HCT116 (cell line): ENCODE measurements at regions not wholly inside any gene's neighbourhood (a gene's known extent, or its start where the extent isn't known, plus 50 kb on each side); places are given as distances from the start of the nearest gene placed in this dataset.

Experiments
- ATAC-seq: fragments of 200-7000 bp; cut with Tn5 transposase; 2 replicates; pipeline ENCODE4 v1.9.1; 2020; ENCODE audit warnings: mild to moderate bottlenecking, moderate library complexity
- BruUV-seq: library from RNA; stranded (reverse); fragments of 400-500 nt; replicated peaks from 2 replicates; lab custom pipeline; 2021; lab: Mats Ljungman, UMichigan
- CTCF ChIA-PET: fragments of 300-600 bp; sonication (Branson Sonifier 250); formaldehyde crosslinking; loops from one replicate; lab custom pipeline; 2021; ENCODE audit warnings: antibody characterized with exemption; lab: Charles Lee
- POLR2A ChIA-PET: fragments of 300-600, 350-600 bp; sonication (Branson Sonifier 250); formaldehyde crosslinking; loops from one replicate; lab custom pipeline; 2021; ENCODE audit warnings: antibody characterized with exemption; lab: Charles Lee
- RAD21 ChIA-PET, 2 experiments: fragments of 300-600 bp; sonication (Branson Sonifier 250); formaldehyde crosslinking; loops; one replicate each; lab custom pipeline; 2023; ENCODE audit warnings: low total read pairs in 2 of 2; ENCODE audit not compliant: uncharacterized antibody in 2 of 2, unreplicated experiment in 2 of 2, low non-redundant PET in 1 of 2; lab: Charles Lee
- DNase-seq: peaks from one replicate; pipeline ENCODE4 v3.0.0-alpha.2; 2010; ENCODE audit warnings: low read depth, low spot score
- H2AFZ ChIP-seq: fragments of 200-600 bp; shearing (Covaris generic), sonication (generic); 2 replicates; pipeline ENCODE4 v1.6.1; 2017; ENCODE audit warnings: low read depth, mixed run types, mixed read lengths, antibody characterized with exemption, low read length; ENCODE audit not compliant: poor library complexity, severe bottlenecking
- H3K27ac ChIP-seq: 2 replicates; pipeline ENCODE4 v1.5.1; 2012; ENCODE audit warnings: low read depth, low read length
- H3K27me3 ChIP-seq: fragments of 200-600 bp; sonication (generic); 2 replicates; pipeline ENCODE4 v1.6.1; 2016; ENCODE audit warnings: mixed run types, low read length, mixed read lengths; ENCODE audit not compliant: insufficient read depth
- H3K36me3 ChIP-seq, 2 experiments: fragments of 200-500 bp in 1 of 2; fragments of 200-600 bp in 1 of 2; sonication (Bioruptor generic) in 1 of 2; sonication (generic) in 1 of 2; 2 replicates each; pipeline versions ENCODE4 v1.5.1 to v1.6.1; 2014 to 2016; ENCODE audit warnings: low read length in 2 of 2, inconsistent platforms in 1 of 2, mixed read lengths in 1 of 2, mixed run types in 1 of 2; ENCODE audit not compliant: insufficient read depth in 2 of 2, control insufficient read depth in 1 of 2
- H3K4me1 ChIP-seq, 2 experiments: fragments of 200-600 bp in 1 of 2; sonication (generic) in 1 of 2; 2 replicates each; pipeline versions ENCODE4 v1.5.1 to v1.6.1; 2012 to 2017; ENCODE audit warnings: low read length in 2 of 2, inconsistent platforms in 1 of 2, mild to moderate bottlenecking in 1 of 2, mixed read lengths in 1 of 2, mixed run types in 1 of 2, moderate library complexity in 1 of 2; ENCODE audit not compliant: insufficient read depth in 2 of 2, control insufficient read depth in 1 of 2
- H3K4me2 ChIP-seq: fragments of 200-600 bp; sonication (generic); 2 replicates; pipeline ENCODE4 v1.6.1; 2017; ENCODE audit warnings: mixed run types, low read length, mixed read lengths
- H3K4me3 ChIP-seq, 2 experiments: fragments of 200-600 bp in 1 of 2; sonication (generic) in 1 of 2; replicated peaks in 1 of 2; 2 replicates each; pipeline ENCODE4 v1.5.1; 2011 to 2016; ENCODE audit warnings: low read length in 2 of 2, control low read depth in 1 of 2, low read depth in 1 of 2, mild to moderate bottlenecking in 1 of 2, mixed read lengths in 1 of 2, mixed run types in 1 of 2
- H3K79me2 ChIP-seq: fragments of 200-600 bp; sonication (generic); 2 replicates; pipeline ENCODE4 v1.6.1; 2017; ENCODE audit warnings: mild to moderate bottlenecking, mixed run types, low read length, moderate library complexity, mixed read lengths; ENCODE audit not compliant: insufficient read depth
- H3K9ac ChIP-seq: fragments of 200-600 bp; sonication (generic); 2 replicates; pipeline ENCODE4 v1.6.1; 2016; ENCODE audit warnings: low read length, mixed read lengths
- H3K9me2 ChIP-seq: fragments of 200-600 bp; sonication (generic), shearing (Covaris generic); 2 replicates; pipeline ENCODE4 v1.6.1; 2017; ENCODE audit warnings: mixed run types, mild to moderate bottlenecking, moderate library complexity; ENCODE audit not compliant: insufficient read depth
- H3K9me3 ChIP-seq, 2 experiments: fragments of 200-500 bp in 1 of 2; fragments of 200-600 bp in 1 of 2; sonication (Bioruptor generic) in 1 of 2; sonication (generic) in 1 of 2; 2 replicates each; pipeline ENCODE4 v1.6.1; 2014 to 2017; ENCODE audit warnings: low read length in 2 of 2, mixed read lengths in 2 of 2, inconsistent platforms in 1 of 2, low read depth in 1 of 2, mild to moderate bottlenecking in 1 of 2, mixed run types in 1 of 2, moderate library complexity in 1 of 2; ENCODE audit not compliant: control insufficient read depth in 1 of 2, insufficient read depth in 1 of 2
- H4K20me1 ChIP-seq: fragments of 200-600 bp; sonication (generic), shearing (Covaris generic); 2 replicates; pipeline ENCODE4 v1.6.1; 2017; ENCODE audit warnings: mixed run types, mild to moderate bottlenecking, moderate library complexity; ENCODE audit not compliant: insufficient read depth
- CTCF ChIP-seq, 3 experiments: fragments of 200-600 bp in 1 of 3; sonication (generic) in 1 of 3; IDR thresholded peaks in 2 of 3; conservative IDR thresholded peaks in 1 of 3; 2 replicates each; pipeline ENCODE4 v1.5.1; 2012 to 2017; ENCODE audit warnings: low read depth in 2 of 3, low read length in 2 of 3, antibody characterized with exemption in 1 of 3, borderline replicate concordance in 1 of 3, control low read depth in 1 of 3, mild to moderate bottlenecking in 1 of 3, mixed read lengths in 1 of 3, mixed run types in 1 of 3, moderate library complexity in 1 of 3; ENCODE audit not compliant: insufficient read depth in 1 of 3
- EGR1 ChIP-seq: IDR thresholded peaks from 2 replicates; pipeline ENCODE4 v1.6.1; 2012; ENCODE audit warnings: low read depth
- EZH2 ChIP-seq: fragments of 200-600 bp; sonication (generic); IDR thresholded peaks from 2 replicates; pipeline ENCODE4 v1.6.1; 2017; ENCODE audit warnings: antibody characterized with exemption, mixed run types
- EZH2phosphoT487 ChIP-seq: fragments of 200-600 bp; IDR thresholded peaks from 2 replicates; pipeline ENCODE4 v1.6.1; 2018; ENCODE audit warnings: antibody characterized with exemption, borderline replicate concordance
- FOSL1 ChIP-seq: IDR thresholded peaks from 2 replicates; pipeline ENCODE4 v1.6.1; 2012; ENCODE audit warnings: low read depth
- JUND ChIP-seq: IDR thresholded peaks from 2 replicates; pipeline ENCODE4 v1.6.1; 2012
- POLR2A ChIP-seq: IDR thresholded peaks from 2 replicates; pipeline ENCODE4 v1.7.0; 2011; ENCODE audit warnings: borderline replicate concordance; ENCODE audit not compliant: insufficient read depth, insufficient read length; ENCODE audit errors: extremely low read depth
- POLR2AphosphoS5 ChIP-seq: IDR thresholded peaks from 2 replicates; pipeline ENCODE4 v1.6.1; 2011; ENCODE audit warnings: mild to moderate bottlenecking, low read depth, low read length, moderate library complexity
- RAD21 ChIP-seq: IDR thresholded peaks from 2 replicates; pipeline ENCODE4 v1.6.1; 2012; ENCODE audit warnings: low read depth, mild to moderate bottlenecking
- SP1 ChIP-seq: IDR thresholded peaks from 2 replicates; pipeline ENCODE4 v1.6.1; 2012; ENCODE audit warnings: low read depth
- SRF ChIP-seq: IDR thresholded peaks from 2 replicates; pipeline ENCODE4 v1.6.1; 2012; ENCODE audit warnings: low read depth
- TCF7L2 ChIP-seq: IDR thresholded peaks from 2 replicates; pipeline ENCODE4 v1.7.0; 2011; ENCODE audit warnings: borderline replicate concordance, inconsistent platforms; ENCODE audit not compliant: insufficient read depth, insufficient read length; ENCODE audit errors: extremely low read depth
- YY1 ChIP-seq: IDR thresholded peaks from 2 replicates; pipeline ENCODE4 v1.6.1; 2011; ENCODE audit warnings: low read length, low read depth, moderate library complexity, mild to moderate bottlenecking; ENCODE audit not compliant: insufficient replicate concordance; ENCODE audit errors: extremely low read depth
- ZBTB33 ChIP-seq: IDR thresholded peaks from 2 replicates; pipeline ENCODE4 v1.6.1; 2011; ENCODE audit warnings: mild to moderate bottlenecking, low read length, moderate library complexity; ENCODE audit not compliant: insufficient replicate concordance; ENCODE audit errors: extremely low read depth
- ZFX ChIP-seq: fragments of 450-650 bp; IDR thresholded peaks from 2 replicates; pipeline ENCODE4 v1.6.1; 2017
- ZNF274 ChIP-seq: fragments of 200-500 bp; sonication (Bioruptor generic); IDR thresholded peaks from 2 replicates; pipeline ENCODE4 v1.6.1; 2014; ENCODE audit warnings: mild to moderate bottlenecking, low read depth, low read length, inconsistent platforms
- intact Hi-C: fragments of 100-400 bp; cut with micrococcal nuclease; formaldehyde crosslinking; loops from 2 replicates; pipeline ENCODE4 v1.10.0; 2022

- Histone ChIP-seq H3K79me2 (no peaks in the 10 kb centered on the region), H3K4me3 (no peak overlapping the region), H3K4me1 (no peaks in the 10 kb centered on the region), H3K9me2 (no peaks in the 10 kb centered on the region), H3K36me3 (no peaks in the 10 kb centered on the region), H4K20me1 (no peaks in the 10 kb centered on the region), H3K4me2 (no peak overlapping the region), H3K9ac (no peak overlapping the region), H3K9me3 (no peaks in the 10 kb centered on the region), H3K27me3 (peaks cover 43% of the 10 kb centered on the region), H3K27ac (no peak overlapping the region), H2AFZ (no peak overlapping the region)
- no peak for DNase-seq
- CTCF ChIA-PET: no interaction called here
- POLR2A ChIA-PET: no interaction called here
- BruUV-seq: no TSS peak
- ATAC-seq: no peak
- TF ChIP-seq ZNF274 (no peak), RAD21 (no peak), FOSL1 (no peak), SP1 (no peak), JUND (no peak), EZH2 (no peak)
- intact Hi-C loops: no loop called here
- RAD21 ChIA-PET: no interaction called here
Observed at GRCh38 chr20:24756292-24757025, 192.6 kb upstream of the CST7 start.

- RAD21 ChIA-PET: no interaction called here
- H3K27me3 ChIP-seq: peaks cover 57% of the 10 kb centered on the region
- no peak overlapping the region for H3K9ac ChIP-seq
- H3K36me3 ChIP-seq: no peaks in the 10 kb centered on the region
- intact Hi-C loops: no loop called here
- H3K9me3 ChIP-seq: no peaks in the 10 kb centered on the region
- no peaks in the 10 kb centered on the region for H4K20me1 ChIP-seq
- H3K9me2 ChIP-seq: no peaks in the 10 kb centered on the region
- H3K4me3 ChIP-seq: no peak overlapping the region
- CTCF ChIA-PET: no interaction called here
- POLR2A ChIA-PET: no interaction called here
- H3K4me1 ChIP-seq: no peaks in the 10 kb centered on the region
- H3K79me2 ChIP-seq: no peaks in the 10 kb centered on the region
- no peak overlapping the region for H3K4me2 ChIP-seq
- no peak overlapping the region for H3K27ac ChIP-seq
- no peak overlapping the region for H2AFZ ChIP-seq
- TF ChIP-seq POLR2A (no peak), ZFX (no peak), YY1 (no peak), EZH2phosphoT487 (no peak), EZH2 (no peak), ZBTB33 (no peak), SRF (no peak), ZNF274 (no peak), EGR1 (no peak), TCF7L2 (no peak), CTCF (IDR thresholded peaks at IDR 0.05 in 2 of 3, conservative IDR thresholded peaks at IDR 0.05 in 1 of 3; ENCODE audit: borderline replicate concordance in 1 of 3, insufficient read depth in 1 of 3, low read depth in 2 of 3, low read length in 2 of 3) (no peak), POLR2AphosphoS5 (no peak)
- no TSS peak for BruUV-seq
- DNase-seq (no peak), ATAC-seq (no peak)
Observed at GRCh38 chr20:24761220-24762065, 187.6 kb upstream of the CST7 start.
